ENCODE measurements at regions not wholly inside any gene's neighbourhood (a gene's known extent, or its start where the extent isn't known, plus 50 kb on each side); places are given as distances from the start of the nearest gene placed in this dataset.

DNA sequence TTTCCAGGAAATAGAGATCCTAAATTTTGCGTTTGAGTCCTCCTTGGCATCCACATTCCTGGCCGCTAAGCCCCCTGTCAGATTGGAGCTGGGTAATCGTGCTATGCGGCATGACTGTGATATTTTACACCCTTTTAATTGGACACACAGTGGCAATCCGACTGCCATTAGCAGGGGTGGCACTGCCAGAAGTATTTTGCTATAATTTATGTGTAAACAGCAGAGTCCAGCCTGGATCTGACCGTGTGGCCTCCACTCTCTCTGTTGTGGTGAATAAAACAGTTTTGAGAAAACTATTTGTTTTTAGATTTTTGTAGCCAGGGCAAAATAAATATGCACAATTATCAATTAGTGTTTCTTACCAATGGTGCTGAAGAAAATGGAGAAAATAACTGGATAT lies 281.0 kb upstream of the IRX2 start:
- DNase-seq: no peak

GRCh38 chr5:3031733-3032378 lies 280.4 kb upstream of the IRX2 start:
- no peak for DNase-seq

DNA sequence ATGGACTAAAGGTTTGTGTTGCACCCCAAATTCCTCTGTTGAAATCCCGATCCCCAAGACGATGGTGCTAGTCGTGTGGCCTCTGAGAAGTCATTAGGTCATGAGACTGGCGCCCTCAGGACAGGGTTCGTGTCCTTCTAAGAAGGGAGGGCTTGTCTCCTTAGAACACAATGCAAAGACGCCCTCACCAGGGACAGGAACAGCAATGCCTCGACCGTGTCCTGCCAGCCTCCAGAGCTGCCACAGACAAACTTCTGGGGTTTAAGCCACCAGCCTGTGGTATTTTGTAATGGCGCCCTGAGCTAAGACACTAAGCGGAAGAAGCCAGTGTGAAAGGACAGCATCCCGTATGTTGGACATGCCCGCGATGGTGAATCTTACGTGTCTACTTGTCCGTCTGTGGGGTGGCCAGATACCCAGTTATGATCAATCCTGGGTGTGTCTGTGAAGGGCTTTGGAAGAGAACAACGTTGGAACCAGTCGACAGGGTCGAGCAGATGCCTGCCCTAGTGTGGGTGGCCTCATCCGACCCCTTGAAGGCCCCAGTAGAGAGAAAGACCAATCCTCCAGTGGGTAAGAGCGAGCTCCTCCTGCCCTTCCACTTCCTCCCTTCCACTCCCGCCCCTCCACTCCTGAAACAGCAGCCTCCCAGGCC lies 279.2 kb upstream of the IRX2 start:
- DNase-seq: no peak

DNA sequence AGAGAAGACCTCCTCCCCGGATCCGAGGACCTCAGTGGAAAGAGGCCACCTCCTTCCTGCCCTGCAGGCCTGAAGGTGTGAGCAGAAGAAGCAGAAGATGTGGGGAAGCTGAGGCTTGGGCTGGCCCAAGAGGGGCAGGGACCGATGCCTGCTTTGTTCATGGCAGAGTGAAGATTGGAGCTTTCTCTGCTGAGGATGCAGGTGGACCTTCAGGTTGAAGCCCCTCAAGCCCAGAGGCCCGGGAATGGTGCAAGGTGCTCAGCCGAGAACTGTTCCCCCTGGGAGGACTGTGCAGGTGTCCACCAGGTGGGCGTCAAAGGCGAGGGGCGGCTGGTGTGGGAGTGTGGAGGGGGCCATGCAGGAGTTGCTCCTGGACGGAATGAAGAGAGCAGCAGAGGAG lies 277.9 kb upstream of the IRX2 start:
- DNase-seq: no peak

DNA sequence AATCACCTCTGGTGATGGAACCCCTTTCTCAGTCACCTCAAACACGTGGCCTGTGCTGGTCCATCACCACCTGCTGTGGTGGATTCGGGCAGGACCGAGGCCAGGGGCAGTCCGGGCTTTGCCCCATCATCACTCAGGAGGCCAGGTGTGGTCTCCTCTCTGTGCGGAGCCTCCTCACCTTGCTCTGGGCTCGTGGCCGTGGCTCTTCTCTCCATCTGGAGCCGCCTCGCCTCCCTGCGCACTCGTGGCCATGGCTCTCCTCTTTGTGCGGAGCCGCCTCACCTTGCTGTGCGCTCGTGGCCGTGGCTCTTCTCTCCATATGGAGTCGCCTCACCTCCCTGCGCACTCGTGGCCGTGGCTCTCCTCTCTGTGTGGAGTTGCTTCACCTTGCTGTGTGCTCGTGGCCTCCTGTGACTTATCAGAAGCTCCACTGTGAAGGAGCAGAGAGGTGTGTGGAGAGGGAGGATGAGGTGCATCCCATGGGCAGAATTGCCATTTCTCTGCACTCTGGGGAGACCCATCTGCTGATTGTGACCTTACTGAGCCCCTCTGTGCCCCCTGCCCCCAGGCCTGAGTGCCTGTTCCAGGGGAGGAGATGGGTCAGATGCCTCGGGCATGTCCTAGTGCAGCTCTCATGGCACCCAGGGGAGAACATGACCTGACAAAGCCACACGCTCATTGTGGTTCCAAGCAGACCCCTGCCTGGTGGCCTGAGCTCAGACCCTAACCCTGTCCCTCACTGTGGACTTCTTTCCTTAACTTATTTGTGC lies 276.6 kb upstream of the IRX2 start:
- no peak for DNase-seq

GRCh38 chr5:3027185-3027865 lies 275.8 kb upstream of the IRX2 start:
- no peak for DNase-seq

- no peak for DNase-seq
Measured at GRCh38 chr5:3026651-3027050, 275.2 kb upstream of the IRX2 start.

DNA sequence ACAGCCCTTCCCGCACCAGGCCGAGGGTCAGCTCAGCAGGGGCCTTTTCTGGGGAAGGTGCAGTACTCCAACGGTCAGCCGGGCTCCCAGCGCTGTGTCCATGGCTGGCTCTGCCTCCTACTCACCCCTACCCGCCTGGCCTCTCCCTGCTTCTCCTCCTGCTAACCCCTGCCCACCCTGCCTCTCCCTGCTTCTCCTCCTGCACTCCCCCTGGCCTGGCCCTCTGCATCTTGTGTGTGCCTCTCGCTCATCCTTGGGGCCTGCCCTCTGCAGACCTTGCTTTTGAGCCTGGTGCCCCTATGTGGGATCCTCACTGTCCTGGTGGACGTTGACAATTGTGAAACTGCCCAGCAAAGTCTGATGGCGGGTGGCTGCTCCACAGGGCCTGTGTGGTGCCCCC lies 274.6 kb upstream of the IRX2 start:
- no peak for DNase-seq

- no peak for DNase-seq
Measured at GRCh38 chr5:3025392-3025791, 273.9 kb upstream of the IRX2 start.

GRCh38 chr5:3024976-3025375 lies 273.5 kb upstream of the IRX2 start:
- DNase-seq: no peak

DNA sequence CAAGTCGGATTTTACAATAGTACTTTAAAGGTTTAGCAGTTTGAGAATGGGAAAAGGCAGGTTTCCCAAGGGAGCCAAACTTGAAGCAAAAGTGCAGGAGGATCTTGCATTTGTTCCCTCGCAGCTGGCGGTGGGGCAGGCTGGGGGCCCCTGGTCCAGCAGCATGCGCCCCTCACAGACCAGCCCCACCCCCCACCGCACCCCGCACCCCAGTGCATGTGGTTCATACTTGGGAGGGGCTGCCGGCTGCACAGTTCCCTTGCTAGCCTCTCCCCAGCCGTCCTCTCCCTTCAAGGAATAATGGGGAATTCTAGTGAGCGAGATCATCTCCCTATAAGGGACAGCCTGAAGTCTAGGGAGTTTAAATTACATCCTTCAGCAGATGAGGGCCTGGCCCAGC lies 273.1 kb upstream of the IRX2 start:
- DNase-seq: no peak

- no peak for DNase-seq
Measured at GRCh38 chr5:3024126-3024525, 272.6 kb upstream of the IRX2 start.

- no peak for DNase-seq
Measured at GRCh38 chr5:3023656-3024055, 272.2 kb upstream of the IRX2 start.

DNA sequence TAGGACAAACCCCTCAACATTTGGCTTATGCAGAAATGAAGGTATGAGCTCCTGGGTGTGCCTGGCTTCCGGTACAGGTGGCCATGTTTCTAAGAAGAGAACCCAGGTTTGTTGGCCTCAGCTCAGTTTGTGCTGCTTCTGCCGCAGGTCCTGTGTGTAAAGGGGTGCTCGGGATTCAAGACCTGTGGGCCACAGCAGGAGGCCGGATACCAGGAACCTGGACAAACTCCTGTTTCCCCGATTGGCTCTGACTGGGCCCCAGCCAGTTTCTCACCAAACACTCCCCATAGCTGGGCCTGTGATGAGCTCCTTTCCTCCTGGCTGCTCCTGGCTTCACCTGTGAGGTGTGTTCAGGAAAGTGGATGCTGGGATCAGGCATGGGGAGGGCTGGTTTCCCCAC lies 271.2 kb upstream of the IRX2 start:
- DNase-seq: no peak

GRCh38 chr5:3020426-3020825 lies 268.9 kb upstream of the IRX2 start:
- DNase-seq: no peak

GRCh38 chr5:3019045-3019444 lies 267.6 kb upstream of the IRX2 start:
- no peak for DNase-seq

DNA sequence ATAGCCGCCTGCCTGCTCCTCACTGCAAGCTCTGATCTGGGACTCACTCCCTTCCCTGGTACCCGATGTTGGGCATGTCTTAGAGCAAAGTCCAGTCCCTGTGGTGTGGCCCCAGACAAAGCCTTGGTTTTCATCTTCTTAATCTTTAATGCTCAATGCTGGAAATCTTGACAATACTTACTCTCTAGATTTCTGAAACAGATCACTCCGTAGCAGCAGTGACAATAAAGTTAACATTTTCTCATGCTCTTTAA lies 260.2 kb upstream of the IRX2 start:
- DNase-seq: no peak

- DNase-seq: no peak
Measured at GRCh38 chr5:3010953-3011763, 259.7 kb upstream of the IRX2 start.

DNA sequence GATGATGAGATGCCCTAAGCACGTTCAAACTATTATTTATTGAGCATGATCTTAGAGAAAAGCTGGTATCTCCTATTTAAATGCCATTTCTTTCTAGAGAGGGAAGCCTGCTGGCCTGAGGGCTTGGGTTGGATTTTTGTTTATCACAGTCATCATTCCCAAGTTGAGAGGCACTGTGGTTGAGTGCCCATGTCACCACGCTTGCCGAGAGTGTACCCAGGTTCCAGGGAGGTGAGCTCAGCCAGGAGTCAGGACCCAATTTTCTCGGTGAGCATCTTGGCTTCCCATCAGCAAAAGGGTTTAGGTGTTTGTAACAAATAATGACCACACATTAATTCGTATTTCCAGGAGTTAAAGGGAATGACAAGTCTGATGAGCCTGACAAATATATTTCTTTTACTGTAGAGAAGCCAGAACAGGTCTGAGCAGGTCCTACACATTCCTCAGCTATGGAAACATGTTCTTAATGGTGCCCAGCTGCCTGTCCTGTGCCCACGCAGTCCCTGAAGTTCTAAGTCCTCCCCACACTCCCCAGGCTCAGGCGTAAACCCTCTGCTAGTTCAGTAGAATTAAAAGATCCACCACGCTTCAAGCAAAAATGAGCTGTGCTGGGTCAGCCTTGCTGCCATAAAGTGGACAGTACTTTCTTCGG lies 258.9 kb upstream of the IRX2 start:
- DNase-seq: no peak

DNA sequence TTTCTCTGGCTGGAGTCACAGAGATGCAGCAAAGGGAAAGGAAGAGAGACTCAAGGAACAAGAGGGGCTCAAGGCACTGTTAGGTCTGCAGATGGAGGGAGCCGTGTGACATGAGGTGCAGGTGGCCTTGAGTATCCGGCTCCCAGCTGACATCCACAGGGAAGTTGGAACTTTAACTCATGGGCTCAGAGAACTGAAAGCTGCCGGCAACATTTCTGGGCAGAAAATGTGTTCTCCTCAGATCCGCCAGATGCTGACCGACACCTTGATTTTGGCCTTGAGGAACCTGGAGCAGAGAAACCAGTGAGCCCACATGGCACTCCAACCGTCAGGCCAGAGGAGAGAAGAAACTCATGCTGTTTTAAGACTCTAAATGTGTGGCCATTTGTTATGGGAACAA lies 258.1 kb upstream of the IRX2 start:
- DNase-seq: no peak

DNA sequence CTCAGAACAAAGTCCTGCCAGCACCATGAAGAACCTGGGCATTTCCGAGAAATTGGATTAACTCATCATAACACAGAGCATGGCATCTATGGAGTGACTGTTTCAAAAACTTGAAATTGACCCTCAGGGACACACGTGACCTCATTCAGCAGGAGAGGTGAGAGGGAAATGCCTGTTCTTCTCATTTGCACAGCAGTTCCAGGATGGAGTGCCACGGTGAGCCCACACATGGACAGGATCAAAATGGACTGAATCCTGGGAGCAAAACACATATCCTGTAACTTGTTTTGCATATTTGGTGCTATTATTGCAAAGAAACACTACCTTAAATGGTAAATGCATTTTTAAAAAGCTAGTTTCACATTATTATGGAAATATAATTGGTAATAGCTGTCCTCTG lies 256.1 kb upstream of the IRX2 start:
- DNase-seq: no peak

DNA sequence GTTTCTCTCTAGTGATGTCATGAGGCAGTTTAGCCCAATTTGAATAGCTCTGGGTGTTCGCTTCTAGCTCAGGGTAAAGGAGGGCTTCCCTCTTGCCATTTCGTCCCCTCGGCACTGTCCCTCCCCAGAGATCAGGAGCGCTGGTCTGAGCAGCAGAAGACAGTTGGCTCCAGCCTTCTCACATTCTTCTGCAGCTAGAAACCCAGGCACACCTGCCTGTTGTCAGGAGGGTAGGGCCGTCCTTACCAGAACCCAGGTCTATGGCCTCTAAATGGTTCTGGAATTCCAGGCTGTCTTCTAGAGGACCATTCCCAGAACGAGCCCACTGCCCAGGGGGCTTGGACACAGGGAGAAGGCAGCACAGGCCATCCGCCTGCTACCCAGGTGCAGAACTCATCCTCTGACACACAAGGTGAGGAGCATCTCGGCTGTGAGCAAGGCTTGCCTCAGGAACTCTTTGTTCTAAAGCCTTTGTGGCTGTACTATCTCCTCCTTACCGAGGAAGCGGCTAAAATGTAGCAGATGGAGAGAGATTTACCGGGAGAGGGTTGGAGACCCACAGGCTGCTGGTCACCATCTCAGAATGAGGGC lies 255.6 kb upstream of the IRX2 start:
- no peak for DNase-seq

All from DMS53 (cell line).